Right ventricle myocardium inferior (tissue), 1 donor: ENCODE measurements at regions not wholly inside any gene's neighbourhood (a gene's known extent, or its start where the extent isn't known, plus 50 kb on each side); places are given as distances from the start of the nearest gene placed in this dataset.
"Not testable (repeated sequence)": the region's sequence is repeated elsewhere in the genome, so short reads cannot be mapped to it uniquely, and the experiment has no call there.

Source experiments
- ATAC-seq: fragments of 200-7000 bp; cut with Tn5 transposase; one replicate; pipeline ENCODE4 v1.9.1; 2020; ENCODE audit warnings: mild to moderate bottlenecking, moderate library complexity
- DNase-seq: peaks from one replicate; pipeline ENCODE4 v3.0.0; 2021; ENCODE audit errors: missing footprints
- intact Hi-C: fragments of 100-400 bp; cut with DNase I; formaldehyde crosslinking; loops from one replicate; pipeline ENCODE4 v1.11.0; 2022
- donor health status: DM: no; HTN: yes; CAD: no; lungs with severe emphysema.

GRCh38 chr18:15000119-15001037 lies 252.4 kb downstream of the ANKRD30B start:
- intact Hi-C loops, ATAC-seq: not testable (repeated sequence)
- DNase-seq: peak; percentile 37

GRCh38 chr18:15001038-15001794 lies 253.2 kb downstream of the ANKRD30B start:
- intact Hi-C loops: not testable (repeated sequence)
- DNase-seq: peak; percentile 47

GRCh38 chr18:15001795-15002107 lies 253.8 kb downstream of the ANKRD30B start:
- DNase-seq: peak; percentile 4
- intact Hi-C loops, ATAC-seq: not testable (repeated sequence)

More at GRCh38 chr18:15001038-15001794, 253.2 kb downstream of the ANKRD30B start:
- not testable (repeated sequence) for ATAC-seq

GRCh38 chr18:15002765-15003164 lies 254.8 kb downstream of the ANKRD30B start:
- intact Hi-C loops, ATAC-seq, DNase-seq: not testable (repeated sequence)

- peak; percentile 16 for DNase-seq
- ATAC-seq, intact Hi-C loops: not testable (repeated sequence)
Observed at GRCh38 chr18:15003231-15003630, 255.3 kb downstream of the ANKRD30B start.

GRCh38 chr18:15003636-15004269 lies 255.8 kb downstream of the ANKRD30B start:
- ATAC-seq, intact Hi-C loops: not testable (repeated sequence)
- DNase-seq: peak; percentile 45

GRCh38 chr18:15004270-15004973 lies 256.4 kb downstream of the ANKRD30B start:
- peak; percentile 18 for DNase-seq
- ATAC-seq, intact Hi-C loops: not testable (repeated sequence)

GRCh38 chr18:15005313-15006130 lies 257.6 kb downstream of the ANKRD30B start:
- no peak for ATAC-seq
- intact Hi-C loops: no loop called here
- peak; percentile 56 for DNase-seq

GRCh38 chr18:15006616-15007015 lies 258.6 kb downstream of the ANKRD30B start:
- intact Hi-C loops, ATAC-seq, DNase-seq: not testable (repeated sequence)

GRCh38 chr18:15026041-15026440 lies 278.1 kb downstream of the ANKRD30B start:
- ATAC-seq, DNase-seq, intact Hi-C loops: not testable (repeated sequence)

- ATAC-seq, intact Hi-C loops, DNase-seq: not testable (repeated sequence)
Observed at GRCh38 chr18:15028037-15028436, 280.1 kb downstream of the ANKRD30B start.

- intact Hi-C loops, ATAC-seq: not testable (repeated sequence)
Observed at GRCh38 chr18:15060279-15060880, 312.4 kb downstream of the ANKRD30B start.

GRCh38 chr18:15061289-15061896 lies 313.4 kb downstream of the ANKRD30B start:
- peak; percentile 28 for ATAC-seq
- intact Hi-C loops, DNase-seq: not testable (repeated sequence)

More at GRCh38 chr18:15060279-15060880, 312.4 kb downstream of the ANKRD30B start:
- not testable (repeated sequence) for DNase-seq

GRCh38 chr18:15066434-15066833 lies 318.5 kb downstream of the ANKRD30B start:
- DNase-seq, intact Hi-C loops: not testable (repeated sequence)

GRCh38 chr18:15071311-15071710 lies 323.3 kb downstream of the ANKRD30B start:
- intact Hi-C loops, DNase-seq: not testable (repeated sequence)
- peak; percentile 42 for ATAC-seq

More at GRCh38 chr18:15066434-15066833, 318.5 kb downstream of the ANKRD30B start:
- not testable (repeated sequence) for ATAC-seq
